ENCODE measurements at regions not wholly inside any gene's neighbourhood (a gene's known extent, or its start where the extent isn't known, plus 50 kb on each side); places are given as distances from the start of the nearest gene placed in this dataset.
"Not testable (repeated sequence)": the region's sequence is repeated elsewhere in the genome, so short reads cannot be mapped to it uniquely, and the experiment has no call there.

- Mint-ChIP-seq H3K4me1 (ENCODE audit: unreplicated experiment) (no peaks in the 10 kb centered on the region), H3K36me3 (ENCODE audit: unreplicated experiment) (no peaks in the 10 kb centered on the region), H3K27ac (ENCODE audit: unreplicated experiment) (no peak overlapping the region), H3K27me3 (ENCODE audit: unreplicated experiment) (peaks cover 4% of the 10 kb centered on the region), H3K9me3 (ENCODE audit: unreplicated experiment) (no peaks in the 10 kb centered on the region), H3K4me3 (ENCODE audit: unreplicated experiment) (no peak overlapping the region)
- DNase-seq (ENCODE audit: extremely low spot score, unreplicated experiment): no peak
- TF ChIP-seq CTCF (IDR thresholded peaks at IDR 0.05): no peak
Measured at GRCh38 chr7:8362723-8363369, 70.6 kb upstream of the NXPH1 start.

GRCh38 chr7:8363407-8364015 lies 69.9 kb upstream of the NXPH1 start:
- Mint-ChIP-seq H3K27ac (ENCODE audit: unreplicated experiment) (no peak overlapping the region), H3K27me3 (ENCODE audit: unreplicated experiment) (peaks cover 4% of the 10 kb centered on the region), H3K4me3 (ENCODE audit: unreplicated experiment) (no peak overlapping the region), H3K4me1 (ENCODE audit: unreplicated experiment) (no peaks in the 10 kb centered on the region), H3K9me3 (ENCODE audit: unreplicated experiment) (no peaks in the 10 kb centered on the region), H3K36me3 (ENCODE audit: unreplicated experiment) (no peaks in the 10 kb centered on the region)
- no peak for TF ChIP-seq CTCF (IDR thresholded peaks at IDR 0.05)
- DNase-seq (ENCODE audit: extremely low spot score, unreplicated experiment): no peak

- no peak for DNase-seq (ENCODE audit: extremely low spot score, unreplicated experiment)
- H3K36me3 Mint-ChIP-seq (ENCODE audit: unreplicated experiment): no peaks in the 10 kb centered on the region
- no peak overlapping the region for H3K4me3 Mint-ChIP-seq (ENCODE audit: unreplicated experiment)
- peaks cover 4% of the 10 kb centered on the region for H3K27me3 Mint-ChIP-seq (ENCODE audit: unreplicated experiment)
- TF ChIP-seq CTCF (IDR thresholded peaks at IDR 0.05): peak; percentile 34
- H3K4me1 Mint-ChIP-seq (ENCODE audit: unreplicated experiment): no peaks in the 10 kb centered on the region
- H3K9me3 Mint-ChIP-seq (ENCODE audit: unreplicated experiment): no peaks in the 10 kb centered on the region
- no peak overlapping the region for H3K27ac Mint-ChIP-seq (ENCODE audit: unreplicated experiment)
Measured at GRCh38 chr7:8365499-8366110, 67.8 kb upstream of the NXPH1 start.

GRCh38 chr7:8368007-8368406 lies 65.4 kb upstream of the NXPH1 start:
- DNase-seq (ENCODE audit: extremely low spot score, unreplicated experiment); H3K4me1 Mint-ChIP-seq (ENCODE audit: unreplicated experiment); H3K36me3 Mint-ChIP-seq (ENCODE audit: unreplicated experiment); H3K27ac Mint-ChIP-seq (ENCODE audit: unreplicated experiment); H3K4me3 Mint-ChIP-seq (ENCODE audit: unreplicated experiment); H3K9me3 Mint-ChIP-seq (ENCODE audit: unreplicated experiment); H3K27me3 Mint-ChIP-seq (ENCODE audit: unreplicated experiment): not testable (repeated sequence)

GRCh38 chr7:8371742-8372141 lies 61.7 kb upstream of the NXPH1 start:
- Mint-ChIP-seq H3K27me3 (ENCODE audit: unreplicated experiment) (no peaks in the 10 kb centered on the region), H3K27ac (ENCODE audit: unreplicated experiment) (no peak overlapping the region), H3K9me3 (ENCODE audit: unreplicated experiment) (peaks cover 7% of the 10 kb centered on the region), H3K4me3 (ENCODE audit: unreplicated experiment) (no peak overlapping the region), H3K4me1 (ENCODE audit: unreplicated experiment) (no peaks in the 10 kb centered on the region), H3K36me3 (ENCODE audit: unreplicated experiment) (no peaks in the 10 kb centered on the region)
- no peak for DNase-seq (ENCODE audit: extremely low spot score, unreplicated experiment)
- TF ChIP-seq CTCF (IDR thresholded peaks at IDR 0.05): no peak

Data from osteocyte (in vitro differentiated cells).